ENCODE measurements at regions not wholly inside any gene's neighbourhood (a gene's known extent, or its start where the extent isn't known, plus 50 kb on each side); places are given as distances from the start of the nearest gene placed in this dataset.

DNA sequence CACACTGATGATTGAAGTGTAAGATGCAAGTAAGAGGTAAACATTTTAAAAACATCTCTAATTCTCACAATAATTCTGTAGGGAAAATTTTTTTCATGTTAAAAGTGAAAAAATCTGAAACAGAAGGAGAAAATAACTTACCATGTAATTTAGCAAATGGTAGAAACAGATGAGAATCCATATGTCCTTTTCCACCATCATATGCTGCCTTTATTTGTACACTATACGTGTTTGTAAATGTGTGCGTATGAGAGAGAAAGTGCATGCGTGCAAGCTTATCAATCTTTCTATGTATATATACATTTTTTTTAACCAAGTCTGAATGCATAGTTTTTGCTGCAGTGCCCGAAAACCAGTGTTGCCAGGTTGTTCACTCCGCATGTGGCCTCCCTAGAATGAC is 186.7 kb downstream of the IZUMO3 start:
- no peaks in the 10 kb centered on the region for H3K36me3 ChIP-seq (ENCODE audit: control insufficient read depth, insufficient read depth, low read length)
- WGBS (ENCODE audit: insufficient coverage, insufficient read length) = no CpG with 5 or more reads among the region's 5 CpGs
- DNase-seq (ENCODE audit: low read depth, low spot score) = no peak
- H3K27ac ChIP-seq (ENCODE audit: low read length) = no peak overlapping the region
- peaks cover 1% of the 10 kb centered on the region; the same call in 1 of the 2 replicates for H3K9me3 ChIP-seq (ENCODE audit: control insufficient read depth, insufficient read depth, low read length)
- H3K27me3 ChIP-seq (ENCODE audit: control insufficient read depth, insufficient read depth, low read length) = no peaks in the 10 kb centered on the region
- H3K4me3 ChIP-seq (ENCODE audit: low read length) = no peak overlapping the region
- no peaks in the 10 kb centered on the region for H3K4me1 ChIP-seq (ENCODE audit: control insufficient read depth, insufficient read depth, low read length)

- H3K36me3 ChIP-seq (ENCODE audit: control insufficient read depth, insufficient read depth, low read length) = no peaks in the 10 kb centered on the region
- H3K27ac ChIP-seq (ENCODE audit: low read length) = no peak overlapping the region
- no peak for DNase-seq (ENCODE audit: low read depth, low spot score)
- H3K9me3 ChIP-seq (ENCODE audit: control insufficient read depth, insufficient read depth, low read length) = peaks cover 1% of the 10 kb centered on the region; the same call in 1 of the 2 replicates
- no peak overlapping the region for H3K4me3 ChIP-seq (ENCODE audit: low read length)
- no peaks in the 10 kb centered on the region for H3K27me3 ChIP-seq (ENCODE audit: control insufficient read depth, insufficient read depth, low read length)
- H3K4me1 ChIP-seq (ENCODE audit: control insufficient read depth, insufficient read depth, low read length) = no peaks in the 10 kb centered on the region
Measured at GRCh38 chr9:24351973-24352372, 193.7 kb downstream of the IZUMO3 start.

- Histone ChIP-seq H3K9me3 (ENCODE audit: control insufficient read depth, insufficient read depth, low read length) (no peaks in the 10 kb centered on the region), H3K36me3 (ENCODE audit: control insufficient read depth, insufficient read depth, low read length) (no peaks in the 10 kb centered on the region), H3K27ac (ENCODE audit: low read length) (no peak overlapping the region), H3K4me3 (ENCODE audit: low read length) (no peak overlapping the region), H3K27me3 (ENCODE audit: control insufficient read depth, insufficient read depth, low read length) (no peaks in the 10 kb centered on the region), H3K4me1 (ENCODE audit: control insufficient read depth, insufficient read depth, low read length) (no peaks in the 10 kb centered on the region)
- no peak for DNase-seq (ENCODE audit: low read depth, low spot score)
- WGBS (ENCODE audit: insufficient coverage, insufficient read length) = no CpG with 5 or more reads among the region's 2 CpGs
Measured at GRCh38 chr9:24351258-24351657, 194.4 kb downstream of the IZUMO3 start.

DNA sequence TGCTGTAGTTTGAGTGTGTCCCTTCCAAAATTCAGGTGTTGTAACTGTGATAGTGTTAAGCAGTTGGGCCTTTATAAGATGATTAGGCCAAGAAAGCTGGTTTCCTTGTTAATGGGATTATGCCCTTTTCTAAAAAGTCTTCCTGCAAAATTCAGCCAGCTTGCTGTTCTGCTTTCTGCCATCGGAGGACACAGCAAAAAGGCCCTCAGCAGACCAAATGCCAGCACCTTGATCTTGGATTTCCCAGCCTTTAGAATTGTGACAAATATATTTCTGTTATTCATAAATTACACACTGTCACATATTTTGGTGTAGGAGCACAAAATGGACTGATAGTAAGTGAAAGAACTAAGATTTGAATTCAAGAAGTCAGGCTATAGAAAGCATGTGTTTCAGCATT is 203.2 kb downstream of the IZUMO3 start:
- Histone ChIP-seq H3K4me3 (ENCODE audit: low read length) (no peak overlapping the region), H3K27ac (ENCODE audit: low read length) (no peak overlapping the region), H3K9me3 (ENCODE audit: control insufficient read depth, insufficient read depth, low read length) (no peaks in the 10 kb centered on the region), H3K4me1 (ENCODE audit: control insufficient read depth, insufficient read depth, low read length) (no peaks in the 10 kb centered on the region; the same call in 1 of the 2 replicates), H3K27me3 (ENCODE audit: control insufficient read depth, insufficient read depth, low read length) (no peaks in the 10 kb centered on the region), H3K36me3 (ENCODE audit: control insufficient read depth, insufficient read depth, low read length) (no peaks in the 10 kb centered on the region)
- DNase-seq (ENCODE audit: low read depth, low spot score) = no peak
- WGBS (ENCODE audit: insufficient coverage, insufficient read length) = no CpG with 5 or more reads among the region's 1 CpG

DNA sequence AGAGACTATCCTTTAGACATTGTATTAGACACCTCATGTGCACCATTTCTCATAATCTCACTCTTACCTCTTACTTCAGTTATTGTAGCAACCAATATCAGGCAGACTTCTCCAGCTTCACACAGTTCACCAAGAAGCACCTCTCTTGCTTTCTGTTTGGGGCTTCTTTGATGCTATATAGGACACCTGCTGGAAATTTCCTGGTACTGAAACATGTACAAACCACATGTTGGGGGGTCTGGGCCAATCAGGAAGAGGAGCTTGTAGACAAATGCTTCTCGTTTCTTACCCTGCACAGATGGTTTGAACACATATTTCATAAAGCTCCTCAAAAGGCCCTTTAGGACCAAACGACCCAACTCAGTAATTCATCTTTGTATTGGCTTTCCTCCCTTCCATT is 212.1 kb downstream of the IZUMO3 start:
- DNase-seq (ENCODE audit: low read depth, low spot score) = no peak
- WGBS (ENCODE audit: insufficient coverage, insufficient read length) = no CpG with 5 or more reads among the region's 2 CpGs
- no peaks in the 10 kb centered on the region for H3K9me3 ChIP-seq (ENCODE audit: control insufficient read depth, insufficient read depth, low read length)

DNA sequence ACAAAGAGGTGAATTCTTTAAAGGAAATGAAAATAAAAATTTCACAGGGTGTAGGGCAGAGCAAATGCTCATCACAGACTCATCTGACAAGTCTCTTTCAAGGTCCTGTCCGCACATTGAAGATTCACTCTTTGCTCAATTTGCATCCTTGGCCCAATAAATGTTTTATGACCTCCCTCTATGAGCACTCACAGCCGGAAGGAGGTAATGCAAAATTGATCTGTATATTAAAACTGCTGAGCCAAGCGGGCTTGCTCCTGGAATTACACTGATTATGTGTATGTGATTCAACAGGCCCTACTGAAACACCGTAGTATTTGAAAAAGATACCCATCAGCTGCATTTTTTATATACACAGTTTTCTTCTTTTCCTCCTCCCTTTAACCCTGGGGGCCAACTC is 246.8 kb downstream of the IZUMO3 start:
- no peak overlapping the region for H3K4me3 ChIP-seq (ENCODE audit: low read length)
- no peak overlapping the region for H3K27ac ChIP-seq (ENCODE audit: low read length)
- no peaks in the 10 kb centered on the region for H3K27me3 ChIP-seq (ENCODE audit: control insufficient read depth, insufficient read depth, low read length)
- no peaks in the 10 kb centered on the region; the same call in 1 of the 2 replicates for H3K4me1 ChIP-seq (ENCODE audit: control insufficient read depth, insufficient read depth, low read length)
- no peak for DNase-seq (ENCODE audit: low read depth, low spot score)
- H3K9me3 ChIP-seq (ENCODE audit: control insufficient read depth, insufficient read depth, low read length) = no peaks in the 10 kb centered on the region
- WGBS (ENCODE audit: insufficient coverage, insufficient read length) = no CpG with 5 or more reads among the region's 4 CpGs
- no peaks in the 10 kb centered on the region for H3K36me3 ChIP-seq (ENCODE audit: control insufficient read depth, insufficient read depth, low read length)

More for the DNA sequence above, 212.1 kb downstream of the IZUMO3 start:
- no peaks in the 10 kb centered on the region; the same call in 1 of the 2 replicates for H3K4me1 ChIP-seq (ENCODE audit: control insufficient read depth, insufficient read depth, low read length)
- no peaks in the 10 kb centered on the region for H3K27me3 ChIP-seq (ENCODE audit: control insufficient read depth, insufficient read depth, low read length)
- no peak overlapping the region for H3K4me3 ChIP-seq (ENCODE audit: low read length)
- H3K36me3 ChIP-seq (ENCODE audit: control insufficient read depth, insufficient read depth, low read length) = no peaks in the 10 kb centered on the region
- H3K27ac ChIP-seq (ENCODE audit: low read length) = no peak overlapping the region

GRCh38 chr9:24297931-24298330 is 247.8 kb downstream of the IZUMO3 start:
- no peaks in the 10 kb centered on the region; the same call in 1 of the 2 replicates for H3K4me1 ChIP-seq (ENCODE audit: control insufficient read depth, insufficient read depth, low read length)
- H3K27me3 ChIP-seq (ENCODE audit: control insufficient read depth, insufficient read depth, low read length) = no peaks in the 10 kb centered on the region
- no peaks in the 10 kb centered on the region for H3K9me3 ChIP-seq (ENCODE audit: control insufficient read depth, insufficient read depth, low read length)
- H3K4me3 ChIP-seq (ENCODE audit: low read length) = no peak overlapping the region
- no peak for DNase-seq (ENCODE audit: low read depth, low spot score)
- no CpG with 5 or more reads among the region's 2 CpGs for WGBS (ENCODE audit: insufficient coverage, insufficient read length)
- no peak overlapping the region for H3K27ac ChIP-seq (ENCODE audit: low read length)
- H3K36me3 ChIP-seq (ENCODE audit: control insufficient read depth, insufficient read depth, low read length) = no peaks in the 10 kb centered on the region

DNA sequence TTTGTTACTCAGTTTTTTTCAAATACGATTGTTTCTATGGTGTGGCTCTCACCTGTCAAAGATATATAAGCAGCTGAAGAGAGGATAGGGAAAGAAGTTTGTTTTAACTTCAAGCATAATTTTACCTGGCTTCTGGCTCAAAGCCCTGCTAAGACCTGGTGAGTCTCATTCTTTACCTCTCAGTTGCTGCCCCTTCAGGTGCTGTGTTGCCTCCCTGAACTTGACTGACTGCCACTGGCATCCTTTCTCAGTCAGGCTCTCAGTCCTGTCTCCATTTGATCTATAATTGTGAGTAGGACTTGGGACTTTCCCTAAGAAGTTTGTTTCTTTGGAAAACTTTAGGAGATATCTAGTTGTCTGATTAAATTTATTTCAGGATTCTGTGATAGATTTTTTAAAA is 249.6 kb downstream of the IZUMO3 start:
- Histone ChIP-seq H3K27ac (ENCODE audit: low read length) (no peak overlapping the region), H3K9me3 (ENCODE audit: control insufficient read depth, insufficient read depth, low read length) (no peaks in the 10 kb centered on the region), H3K4me1 (ENCODE audit: control insufficient read depth, insufficient read depth, low read length) (no peaks in the 10 kb centered on the region; the same call in 1 of the 2 replicates), H3K4me3 (ENCODE audit: low read length) (no peak overlapping the region), H3K27me3 (ENCODE audit: control insufficient read depth, insufficient read depth, low read length) (no peaks in the 10 kb centered on the region), H3K36me3 (ENCODE audit: control insufficient read depth, insufficient read depth, low read length) (no peaks in the 10 kb centered on the region)
- WGBS (ENCODE audit: insufficient coverage, insufficient read length) = no CpG with 5 or more reads among the region's 1 CpG
- DNase-seq (ENCODE audit: low read depth, low spot score) = no peak

GRCh38 chr9:24293386-24293785 is 252.3 kb downstream of the IZUMO3 start:
- no peak overlapping the region for H3K27ac ChIP-seq (ENCODE audit: low read length)
- H3K27me3 ChIP-seq (ENCODE audit: control insufficient read depth, insufficient read depth, low read length) = no peaks in the 10 kb centered on the region
- DNase-seq (ENCODE audit: low read depth, low spot score) = no peak
- no CpG with 5 or more reads among the region's 4 CpGs for WGBS (ENCODE audit: insufficient coverage, insufficient read length)
- no peaks in the 10 kb centered on the region; the same call in 1 of the 2 replicates for H3K4me1 ChIP-seq (ENCODE audit: control insufficient read depth, insufficient read depth, low read length)
- H3K4me3 ChIP-seq (ENCODE audit: low read length) = no peak overlapping the region
- no peaks in the 10 kb centered on the region for H3K36me3 ChIP-seq (ENCODE audit: control insufficient read depth, insufficient read depth, low read length)
- 0 out of 2 replicates have a peak, but pooled peaks cover 2% of the 10 kb centered on the region for H3K9me3 ChIP-seq (ENCODE audit: control insufficient read depth, insufficient read depth, low read length)

- Histone ChIP-seq H3K4me3 (ENCODE audit: low read length) (no peak overlapping the region), H3K9me3 (ENCODE audit: control insufficient read depth, insufficient read depth, low read length) (0 out of 2 replicates have a peak, but pooled peaks cover 2% of the 10 kb centered on the region), H3K36me3 (ENCODE audit: control insufficient read depth, insufficient read depth, low read length) (no peaks in the 10 kb centered on the region), H3K27me3 (ENCODE audit: control insufficient read depth, insufficient read depth, low read length) (no peaks in the 10 kb centered on the region), H3K27ac (ENCODE audit: low read length) (no peak overlapping the region), H3K4me1 (ENCODE audit: control insufficient read depth, insufficient read depth, low read length) (no peaks in the 10 kb centered on the region)
- no peak for DNase-seq (ENCODE audit: low read depth, low spot score)
- no CpG with 5 or more reads among the region's 3 CpGs for whole genome bisulfite sequencing (ENCODE audit: insufficient coverage, insufficient read length)
Measured at GRCh38 chr9:24286761-24287160, 258.9 kb downstream of the IZUMO3 start.

DNA sequence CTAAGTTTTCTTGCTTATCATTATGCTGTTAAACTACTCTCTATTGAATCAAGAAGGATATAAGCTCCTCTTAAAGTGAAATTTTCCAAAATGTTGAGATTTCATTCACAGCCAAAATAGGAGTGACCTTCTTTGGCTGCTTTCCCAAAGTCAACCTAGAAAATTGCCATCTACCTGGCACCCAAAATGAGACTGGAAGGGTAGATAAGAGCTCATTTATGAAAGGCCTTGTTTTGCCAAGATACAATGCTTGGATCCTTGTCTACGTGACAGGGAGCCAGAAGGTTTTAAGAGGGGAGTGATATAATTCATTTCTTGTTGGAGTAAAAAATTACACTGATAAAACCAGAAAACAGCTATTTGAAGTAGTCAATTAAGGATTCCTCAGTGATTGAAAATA is 287.1 kb downstream of the IZUMO3 start:
- Histone ChIP-seq H3K36me3 (ENCODE audit: control insufficient read depth, insufficient read depth, low read length) (no peaks in the 10 kb centered on the region), H3K27me3 (ENCODE audit: control insufficient read depth, insufficient read depth, low read length) (no peaks in the 10 kb centered on the region), H3K27ac (ENCODE audit: low read length) (no peak overlapping the region), H3K9me3 (ENCODE audit: control insufficient read depth, insufficient read depth, low read length) (no peaks in the 10 kb centered on the region), H3K4me3 (ENCODE audit: low read length) (no peak overlapping the region), H3K4me1 (ENCODE audit: control insufficient read depth, insufficient read depth, low read length) (no peaks in the 10 kb centered on the region)
- DNase-seq (ENCODE audit: low read depth, low spot score) = no peak
- WGBS (ENCODE audit: insufficient coverage, insufficient read length) = no CpG with 5 or more reads among the region's 1 CpG

Data from iPS DF 6.9 (cell line).